GM12873 (cell line): ENCODE measurements at regions not wholly inside any gene's neighbourhood (a gene's known extent, or its start where the extent isn't known, plus 50 kb on each side); places are given as distances from the start of the nearest gene placed in this dataset.

Experiments
- TF ChIP-seq, protein P1 (sequence below): IDR thresholded peaks from 2 replicates; pipeline ENCODE4 v1.5.1; 2012; ENCODE audit warnings: low read depth, mild to moderate bottlenecking, moderate library complexity, low read length, control low read depth; ENCODE audit not compliant: insufficient read depth; ENCODE audit errors: missing control alignments

- TF ChIP-seq, protein P1, sequence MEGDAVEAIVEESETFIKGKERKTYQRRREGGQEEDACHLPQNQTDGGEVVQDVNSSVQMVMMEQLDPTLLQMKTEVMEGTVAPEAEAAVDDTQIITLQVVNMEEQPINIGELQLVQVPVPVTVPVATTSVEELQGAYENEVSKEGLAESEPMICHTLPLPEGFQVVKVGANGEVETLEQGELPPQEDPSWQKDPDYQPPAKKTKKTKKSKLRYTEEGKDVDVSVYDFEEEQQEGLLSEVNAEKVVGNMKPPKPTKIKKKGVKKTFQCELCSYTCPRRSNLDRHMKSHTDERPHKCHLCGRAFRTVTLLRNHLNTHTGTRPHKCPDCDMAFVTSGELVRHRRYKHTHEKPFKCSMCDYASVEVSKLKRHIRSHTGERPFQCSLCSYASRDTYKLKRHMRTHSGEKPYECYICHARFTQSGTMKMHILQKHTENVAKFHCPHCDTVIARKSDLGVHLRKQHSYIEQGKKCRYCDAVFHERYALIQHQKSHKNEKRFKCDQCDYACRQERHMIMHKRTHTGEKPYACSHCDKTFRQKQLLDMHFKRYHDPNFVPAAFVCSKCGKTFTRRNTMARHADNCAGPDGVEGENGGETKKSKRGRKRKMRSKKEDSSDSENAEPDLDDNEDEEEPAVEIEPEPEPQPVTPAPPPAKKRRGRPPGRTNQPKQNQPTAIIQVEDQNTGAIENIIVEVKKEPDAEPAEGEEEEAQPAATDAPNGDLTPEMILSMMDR, result no peak
These were observed 300.7 kb downstream of the TEX29 start for GRCh38 chr13:111621164-111621563.

DNA sequence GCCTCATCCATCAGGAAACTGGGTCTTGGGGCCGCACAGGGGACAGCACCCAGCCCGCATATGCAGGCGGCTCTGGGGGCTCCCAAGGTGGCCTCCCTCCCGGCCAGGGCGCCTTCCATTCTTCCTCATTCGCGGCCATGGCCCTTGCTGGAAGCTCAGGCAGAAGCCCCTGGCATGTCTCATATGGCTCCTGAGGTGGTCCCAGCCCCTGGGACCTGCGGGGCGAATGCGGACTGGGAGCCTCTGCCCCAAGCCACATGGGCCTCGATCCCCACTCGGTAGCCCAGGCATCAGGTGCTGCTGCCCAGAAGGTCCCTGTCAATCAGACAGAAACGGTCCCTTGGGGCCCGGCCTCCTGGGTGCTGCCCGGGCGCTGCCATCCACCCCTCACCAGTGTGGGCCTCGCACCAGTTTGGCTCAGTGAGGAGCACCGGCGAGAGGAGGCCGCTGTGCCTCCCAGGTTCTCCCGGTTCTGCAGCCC lies 301.6 kb downstream of the TEX29 start:
- TF ChIP-seq, protein P1, result no peak

GRCh38 chr13:111623208-111623607 lies 302.8 kb downstream of the TEX29 start:
- TF ChIP-seq, protein P1, result no peak

DNA sequence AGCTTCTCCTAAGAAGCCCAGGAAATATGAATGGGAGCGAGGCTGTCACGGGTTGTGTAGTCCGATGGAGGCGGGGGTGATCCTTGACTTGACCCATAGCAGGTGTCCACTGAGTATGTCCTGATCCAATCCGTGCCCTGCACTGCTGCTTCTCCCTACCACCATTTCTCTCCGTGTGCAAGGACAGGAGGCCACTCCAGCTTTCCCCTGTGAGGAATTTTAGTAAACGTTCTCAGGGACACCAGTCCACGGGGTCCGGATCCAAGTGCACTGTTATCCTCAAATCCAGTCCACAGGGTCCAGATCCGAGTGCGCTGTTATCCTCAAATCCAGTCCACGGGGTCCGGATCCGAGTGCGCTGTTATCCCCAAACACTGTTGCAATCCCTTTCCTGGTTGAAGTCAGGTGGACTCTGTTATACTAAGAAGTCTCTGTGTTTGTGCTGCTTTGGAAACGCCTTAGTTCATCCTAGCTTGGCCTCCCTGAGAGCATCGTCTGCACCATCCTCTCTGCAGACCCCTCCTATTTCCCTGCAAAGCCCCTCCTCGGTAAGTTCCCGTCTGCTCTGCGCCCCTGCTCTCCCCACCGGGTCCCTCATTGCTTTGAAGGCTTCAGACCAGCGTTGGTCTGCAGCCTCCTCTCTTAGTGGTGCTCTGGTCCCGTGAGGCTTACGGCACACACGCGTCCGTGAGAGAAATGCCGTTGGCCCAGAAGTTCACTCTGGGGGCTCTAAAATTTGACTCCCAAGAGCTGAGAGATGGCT lies 303.5 kb downstream of the TEX29 start:
- TF ChIP-seq, protein P1, result no peak

DNA sequence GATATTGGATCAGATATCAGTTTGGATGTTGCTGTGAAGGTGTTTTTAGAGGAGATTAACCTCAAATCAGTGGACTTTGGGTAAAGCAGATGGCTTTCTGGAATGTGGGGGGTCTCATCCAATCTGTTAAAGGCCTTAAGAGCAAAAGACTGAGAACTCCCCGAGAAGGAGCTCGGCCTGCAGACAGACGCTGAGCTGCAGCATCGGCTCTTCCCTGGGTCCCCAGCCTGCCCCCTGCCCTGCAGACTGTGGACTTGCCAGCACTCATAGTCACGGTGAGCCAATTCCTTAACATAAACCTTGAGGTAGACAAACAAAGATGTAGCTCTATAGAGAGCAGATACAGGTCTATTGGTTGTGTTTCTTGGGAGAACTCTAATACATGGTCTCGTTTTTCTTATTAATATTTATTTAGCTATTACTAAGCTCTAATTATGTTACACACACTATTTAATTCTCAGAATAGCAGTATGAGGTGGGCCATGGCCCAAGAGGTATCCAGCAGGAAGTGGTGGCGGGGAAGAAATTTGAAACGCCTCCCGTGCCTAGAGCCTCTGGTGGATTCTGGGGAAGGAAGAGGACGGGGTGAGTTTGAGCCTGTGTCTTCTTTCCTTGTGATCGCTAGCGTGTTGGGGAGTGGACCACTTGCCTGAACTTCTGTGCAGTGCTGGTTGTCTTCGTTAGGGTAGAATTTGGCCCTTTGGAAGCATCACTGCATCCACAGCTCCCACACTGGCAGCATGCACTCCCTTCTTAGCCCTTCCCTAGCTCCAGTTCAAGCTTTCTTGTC lies 305.3 kb downstream of the TEX29 start:
- TF ChIP-seq, protein P1, result no peak

- TF ChIP-seq, protein P1, result no peak
These were observed 306.2 kb downstream of the TEX29 start for GRCh38 chr13:111626371-111627305.
